Panc1 (cell line): ENCODE measurements at regions not wholly inside any gene's neighbourhood (a gene's known extent, or its start where the extent isn't known, plus 50 kb on each side); places are given as distances from the start of the nearest gene placed in this dataset.
"Not testable (repeated sequence)": the region's sequence is repeated elsewhere in the genome, so short reads cannot be mapped to it uniquely, and the experiment has no call there.

Source experiments
- ATAC-seq: fragments of 200-7000 bp; cut with Tn5 transposase; 2 replicates; pipeline ENCODE4 v1.9.1; 2020; ENCODE audit warnings: mild to moderate bottlenecking, moderate library complexity
- BruUV-seq: library from RNA; stranded (reverse); fragments of 400-500 nt; replicated peaks from 2 replicates; lab custom pipeline; 2021; lab: Mats Ljungman, UMichigan
- CTCF ChIA-PET: fragments of 300-600 bp; sonication (Branson Sonifier 250); formaldehyde crosslinking; loops from one replicate; lab custom pipeline; 2022; ENCODE audit warnings: antibody characterized with exemption; lab: Charles Lee
- POLR2A ChIA-PET: fragments of 300-600 bp; sonication (Branson Sonifier 250); formaldehyde crosslinking; loops from one replicate; lab custom pipeline; 2022; ENCODE audit warnings: antibody characterized with exemption; lab: Charles Lee
- DNase-seq: peaks from one replicate; pipeline ENCODE4 v3.0.0-alpha.2; 2010; ENCODE audit warnings: low read depth, low spot score
- H3K27ac ChIP-seq: 2 replicates; pipeline ENCODE4 v1.5.1; 2011; ENCODE audit warnings: mild to moderate bottlenecking, low read length, inconsistent platforms
- H3K27me3 ChIP-seq: fragments of 200-500 bp; sonication (Bioruptor generic); 2 replicates; pipeline ENCODE4 v1.6.0; 2014; ENCODE audit warnings: low read length, inconsistent platforms; ENCODE audit not compliant: control insufficient read depth, insufficient read depth
- H3K36me3 ChIP-seq: fragments of 200-500 bp; sonication (Bioruptor generic); 2 replicates; pipeline ENCODE4 v1.5.1; 2014; ENCODE audit warnings: inconsistent platforms, mild to moderate bottlenecking, low read length, moderate library complexity; ENCODE audit not compliant: control insufficient read depth, insufficient read depth
- H3K4me1 ChIP-seq: 2 replicates; pipeline ENCODE4 v1.5.1; 2011; ENCODE audit warnings: inconsistent platforms, mild to moderate bottlenecking, low read length, moderate library complexity; ENCODE audit not compliant: control insufficient read depth, insufficient read depth
- H3K4me3 ChIP-seq, 2 experiments: 2 replicates each; pipeline ENCODE4 v1.5.1; 2011 to 2012; ENCODE audit warnings: low read depth in 2 of 2, low read length in 2 of 2, mild to moderate bottlenecking in 2 of 2, inconsistent platforms in 1 of 2, moderate library complexity in 1 of 2
- H3K9me3 ChIP-seq: fragments of 200-500 bp; sonication (Bioruptor generic); 2 replicates; pipeline ENCODE4 v1.5.1; 2014; ENCODE audit warnings: low read depth, mild to moderate bottlenecking, inconsistent platforms, low read length, moderate library complexity; ENCODE audit not compliant: control insufficient read depth, insufficient read depth
- CTCF ChIP-seq: fragments of 450-650 bp; IDR thresholded peaks from 2 replicates; pipeline ENCODE4 v1.5.1; 2017; ENCODE audit warnings: mild to moderate bottlenecking
- POLR2AphosphoS5 ChIP-seq: IDR thresholded peaks from 2 replicates; pipeline ENCODE4 v1.6.1; 2012; ENCODE audit warnings: mild to moderate bottlenecking, low read depth, low read length, moderate library complexity
- SIN3A ChIP-seq: IDR thresholded peaks from 2 replicates; pipeline ENCODE4 v1.6.1; 2012; ENCODE audit warnings: low read depth, mild to moderate bottlenecking, low read length, moderate library complexity, borderline replicate concordance; ENCODE audit not compliant: insufficient read depth
- TCF7L2 ChIP-seq: IDR thresholded peaks from 2 replicates; pipeline ENCODE4 v1.6.1; 2011; ENCODE audit warnings: mild to moderate bottlenecking, low read depth, low read length, inconsistent platforms
- in situ Hi-C: cut with HindIII; loops from 2 replicates; pipeline ENCODE4 v1.10.0; 2016; ENCODE audit warnings: low sequenced_read_pairs, low pct_unique_long_range_greater_than_20kb
- intact Hi-C: fragments of 100-400 bp; cut with micrococcal nuclease; formaldehyde crosslinking; loops from one replicate; pipeline ENCODE4 v1.10.0; 2022; ENCODE audit not compliant: unreplicated experiment
- TF ChIP-seq, protein P1 (sequence below), 2 experiments: IDR thresholded peaks; 2 replicates each; pipeline ENCODE4 v1.6.1; 2011 to 2012; ENCODE audit warnings: low read depth in 2 of 2, control low read depth in 1 of 2, low read length in 1 of 2, mild to moderate bottlenecking in 1 of 2, moderate library complexity in 1 of 2; ENCODE audit not compliant: insufficient read depth in 1 of 2

DNA sequence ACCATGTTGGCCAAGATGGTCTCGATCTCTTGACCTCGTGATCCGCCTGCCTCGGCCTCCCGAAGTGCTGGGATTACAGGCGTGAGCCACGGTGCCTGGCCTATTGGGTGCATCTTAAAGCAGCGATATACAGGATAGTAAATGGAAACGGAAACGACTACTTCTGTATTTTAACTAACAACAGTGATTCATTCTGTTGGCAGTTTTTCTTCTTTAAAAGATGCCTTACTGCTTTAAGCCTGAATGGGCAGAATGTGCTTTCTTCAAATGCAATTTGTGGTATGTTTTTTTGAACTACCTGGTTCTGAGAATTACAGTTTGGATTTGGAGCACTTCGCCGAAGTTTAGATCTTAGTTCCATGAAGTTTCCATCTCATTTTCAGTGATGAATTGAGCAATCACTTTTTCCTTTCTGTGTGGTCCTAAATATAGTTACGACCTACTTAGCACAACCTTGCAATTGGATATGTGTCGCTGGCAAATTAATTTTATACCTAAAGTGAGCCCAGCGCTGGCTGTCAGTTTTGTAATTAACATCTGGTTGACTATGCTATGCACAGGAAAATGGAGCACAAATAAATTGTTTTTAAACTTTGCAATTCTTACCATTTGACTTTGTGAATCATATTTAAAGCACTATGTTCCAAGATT lies 53.6 kb upstream of the EIF5 start:
- ChIA-PET CTCF (interaction anchor here (1.0 kb wide), 1 partner anchor 95 kb away, joined by 3 read pairs; no protein-coding TSS in a partner anchor), POLR2A (no interaction called here)
- Histone ChIP-seq H3K27me3 (no peaks in the 10 kb centered on the region), H3K9me3 (no peaks in the 10 kb centered on the region), H3K27ac (no peak overlapping the region), H3K4me1 (no peaks in the 10 kb centered on the region), H3K4me3 (no peak overlapping the region), H3K36me3 (no peaks in the 10 kb centered on the region)
- in situ Hi-C loops (no loop called here), intact Hi-C loops (loop anchor here (5.0 kb wide), 1 partner anchor 138 kb away; no protein-coding TSS in a partner anchor)
- ATAC-seq = no peak
- TF ChIP-seq, protein P1, sequence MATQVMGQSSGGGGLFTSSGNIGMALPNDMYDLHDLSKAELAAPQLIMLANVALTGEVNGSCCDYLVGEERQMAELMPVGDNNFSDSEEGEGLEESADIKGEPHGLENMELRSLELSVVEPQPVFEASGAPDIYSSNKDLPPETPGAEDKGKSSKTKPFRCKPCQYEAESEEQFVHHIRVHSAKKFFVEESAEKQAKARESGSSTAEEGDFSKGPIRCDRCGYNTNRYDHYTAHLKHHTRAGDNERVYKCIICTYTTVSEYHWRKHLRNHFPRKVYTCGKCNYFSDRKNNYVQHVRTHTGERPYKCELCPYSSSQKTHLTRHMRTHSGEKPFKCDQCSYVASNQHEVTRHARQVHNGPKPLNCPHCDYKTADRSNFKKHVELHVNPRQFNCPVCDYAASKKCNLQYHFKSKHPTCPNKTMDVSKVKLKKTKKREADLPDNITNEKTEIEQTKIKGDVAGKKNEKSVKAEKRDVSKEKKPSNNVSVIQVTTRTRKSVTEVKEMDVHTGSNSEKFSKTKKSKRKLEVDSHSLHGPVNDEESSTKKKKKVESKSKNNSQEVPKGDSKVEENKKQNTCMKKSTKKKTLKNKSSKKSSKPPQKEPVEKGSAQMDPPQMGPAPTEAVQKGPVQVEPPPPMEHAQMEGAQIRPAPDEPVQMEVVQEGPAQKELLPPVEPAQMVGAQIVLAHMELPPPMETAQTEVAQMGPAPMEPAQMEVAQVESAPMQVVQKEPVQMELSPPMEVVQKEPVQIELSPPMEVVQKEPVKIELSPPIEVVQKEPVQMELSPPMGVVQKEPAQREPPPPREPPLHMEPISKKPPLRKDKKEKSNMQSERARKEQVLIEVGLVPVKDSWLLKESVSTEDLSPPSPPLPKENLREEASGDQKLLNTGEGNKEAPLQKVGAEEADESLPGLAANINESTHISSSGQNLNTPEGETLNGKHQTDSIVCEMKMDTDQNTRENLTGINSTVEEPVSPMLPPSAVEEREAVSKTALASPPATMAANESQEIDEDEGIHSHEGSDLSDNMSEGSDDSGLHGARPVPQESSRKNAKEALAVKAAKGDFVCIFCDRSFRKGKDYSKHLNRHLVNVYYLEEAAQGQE (IDR thresholded peaks at IDR 0.05; ENCODE audit: insufficient read depth in 1 of 2, low read depth in 2 of 2, low read length in 1 of 2) = no peak
- TF ChIP-seq POLR2AphosphoS5 (no peak), CTCF (no peak), SIN3A (no peak), TCF7L2 (no peak)
- DNase-seq = no peak
- BruUV-seq = TSS peak; percentile 85

DNA sequence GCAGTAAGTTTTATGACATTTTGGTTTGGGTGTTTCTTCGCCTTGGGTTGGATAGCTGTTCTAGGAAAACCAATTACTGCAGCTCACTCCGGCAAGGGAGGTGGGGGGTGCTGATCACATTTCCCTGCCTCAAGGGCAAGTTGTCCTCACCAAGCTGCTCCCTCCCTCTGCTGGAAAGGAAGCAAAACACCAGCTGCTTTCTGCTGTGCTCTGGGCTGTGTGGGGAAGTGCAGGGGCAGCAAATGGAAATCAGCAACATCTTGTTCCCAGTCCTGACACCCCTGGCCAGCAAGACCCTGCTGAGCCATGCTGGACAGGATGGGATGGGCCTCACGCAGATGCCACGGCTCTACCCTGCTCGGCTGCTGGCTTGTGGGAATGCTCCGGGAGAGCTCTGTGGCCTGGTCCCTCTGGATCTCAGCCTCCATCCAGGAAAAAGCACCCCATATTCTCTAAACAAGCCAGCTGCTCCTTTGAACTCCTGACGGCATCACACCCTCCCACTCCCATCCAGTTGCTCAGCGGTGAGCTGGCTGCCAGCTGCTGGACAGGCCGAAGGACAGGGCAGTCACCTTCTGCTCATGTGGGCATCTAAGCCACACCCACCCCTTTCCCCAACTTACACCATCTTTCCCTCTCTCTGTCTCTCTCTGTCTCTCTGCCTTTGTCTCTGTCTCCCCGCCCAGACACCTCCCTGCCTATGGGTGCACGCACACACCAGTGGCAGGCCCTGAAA lies 52.4 kb upstream of the EIF5 start:
- H3K9me3 ChIP-seq = no peaks in the 10 kb centered on the region
- intact Hi-C loops (loop anchor here (5.0 kb wide), 1 partner anchor 139 kb away; no protein-coding TSS in a partner anchor), in situ Hi-C loops (no loop called here)
- TF ChIP-seq SIN3A (no peak), CTCF (peak; percentile 64)
- H3K27ac ChIP-seq = no peak overlapping the region
- BruUV-seq = no TSS peak
- H3K36me3 ChIP-seq = no peaks in the 10 kb centered on the region
- no peak for DNase-seq
- CTCF ChIA-PET = interaction anchor here (0.5 to 1.3 kb wide), 5 partner anchors 36 to 185 kb away, joined by 3 to 4 read pairs (median 3); no protein-coding TSS in a partner anchor
- no peak overlapping the region for H3K4me3 ChIP-seq
- no peaks in the 10 kb centered on the region for H3K4me1 ChIP-seq
- H3K27me3 ChIP-seq = no peaks in the 10 kb centered on the region
- POLR2A ChIA-PET = no interaction called here
- ATAC-seq = peak; percentile 76

GRCh38 chr14:103282309-103282708 lies 51.7 kb upstream of the EIF5 start:
- CTCF ChIA-PET = interaction anchor here (0.5 to 1.3 kb wide), 3 partner anchors 37 to 186 kb away, joined by 3 to 4 read pairs (median 4); no protein-coding TSS in a partner anchor
- H3K27ac ChIP-seq, H3K36me3 ChIP-seq, DNase-seq, in situ Hi-C loops, POLR2A ChIA-PET, H3K27me3 ChIP-seq, ATAC-seq, BruUV-seq, H3K4me1 ChIP-seq, H3K9me3 ChIP-seq, H3K4me3 ChIP-seq: not testable (repeated sequence)
- intact Hi-C loops = loop anchor here (5.0 kb wide), 1 partner anchor 140 kb away; no protein-coding TSS in a partner anchor
